Activated CD4-positive, alpha-beta T cell treated with anti-CD3 and anti-CD28 coated beads, Interleukin-2, amount 10 ng/mL, durations not matched to agents 24 days and 14 days (primary cell): ENCODE measurements at regions not wholly inside any gene's neighbourhood (a gene's known extent, or its start where the extent isn't known, plus 50 kb on each side); places are given as distances from the start of the nearest gene placed in this dataset.

Experiments used
- DNase-seq: peaks from one replicate; pipeline ENCODE4 v3.0.0; 2022
- H3K27ac Mint-ChIP-seq: one replicate; pipeline ENCODE4 v1.8.0; 2022; ENCODE audit warnings: mild to moderate bottlenecking, mixed read lengths
- H3K27me3 Mint-ChIP-seq: one replicate; pipeline ENCODE4 v1.8.0; 2022; ENCODE audit warnings: mixed read lengths
- H3K36me3 Mint-ChIP-seq: one replicate; pipeline ENCODE4 v1.8.0; 2022; ENCODE audit warnings: low read depth, mild to moderate bottlenecking, mixed read lengths
- H3K4me1 Mint-ChIP-seq: one replicate; pipeline ENCODE4 v1.8.0; 2021; ENCODE audit warnings: mixed read lengths
- H3K4me3 Mint-ChIP-seq: one replicate; pipeline ENCODE4 v1.8.0; 2022; ENCODE audit warnings: mild to moderate bottlenecking, moderate library complexity, mixed read lengths
- H3K9me3 Mint-ChIP-seq: one replicate; pipeline ENCODE4 v1.8.0; 2021; ENCODE audit warnings: mixed read lengths
- intact Hi-C: fragments of 100-400 bp; cut with micrococcal nuclease; formaldehyde crosslinking; loops from one replicate; pipeline ENCODE4 v1.15.1; 2023

DNA sequence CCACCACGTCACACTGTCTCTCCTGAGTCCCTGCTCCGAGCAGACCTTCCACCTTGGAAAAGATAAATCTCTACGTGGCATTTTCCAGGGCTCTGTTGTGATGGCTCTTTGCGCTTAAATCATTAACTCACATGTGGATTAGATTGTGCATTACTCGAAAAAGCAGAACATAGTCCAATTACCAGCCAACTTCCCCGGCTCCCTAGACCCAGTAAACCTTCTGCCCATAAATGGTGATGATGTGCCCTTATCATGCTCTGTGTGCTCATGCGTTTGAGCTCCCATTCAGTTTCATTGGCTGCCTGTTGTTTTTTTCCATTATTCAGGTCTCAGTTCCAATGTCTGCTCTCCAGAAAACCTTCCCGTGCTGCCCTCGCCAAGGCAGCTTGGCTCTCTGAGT, 471.2 kb downstream of the GLRX3 start:
- intact Hi-C loops = no loop called here
- Mint-ChIP-seq H3K4me1 (no peaks in the 10 kb centered on the region), H3K27me3 (no peaks in the 10 kb centered on the region), H3K9me3 (no peaks in the 10 kb centered on the region), H3K36me3 (no peaks in the 10 kb centered on the region), H3K27ac (no peak overlapping the region), H3K4me3 (no peak overlapping the region)
- no peak for DNase-seq

DNA sequence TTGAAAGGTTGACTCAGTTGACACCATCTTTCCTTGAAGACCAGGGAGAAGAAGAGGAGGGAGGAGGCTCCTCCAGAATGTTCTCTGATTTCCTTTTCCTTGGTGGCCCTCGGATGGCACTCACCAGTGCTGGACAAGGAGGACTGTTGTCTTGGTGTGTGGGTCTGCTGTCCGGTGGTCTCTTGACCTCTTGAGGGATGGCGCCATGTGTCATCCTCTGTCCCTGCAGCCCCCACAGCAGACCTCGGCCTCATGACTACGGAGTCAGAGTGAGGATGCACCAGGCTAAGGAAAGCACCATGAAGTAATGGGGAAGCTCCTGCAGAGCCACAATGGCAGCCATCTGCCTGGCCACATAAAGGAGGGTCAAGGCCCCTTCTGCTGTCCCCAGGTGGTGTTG, 475.0 kb downstream of the GLRX3 start:
- H3K27me3 Mint-ChIP-seq = no peaks in the 10 kb centered on the region
- intact Hi-C loops = no loop called here
- no peaks in the 10 kb centered on the region for H3K9me3 Mint-ChIP-seq
- no peaks in the 10 kb centered on the region for H3K4me1 Mint-ChIP-seq
- DNase-seq = no peak
- H3K36me3 Mint-ChIP-seq = no peaks in the 10 kb centered on the region
- H3K27ac Mint-ChIP-seq = no peak overlapping the region
- no peak overlapping the region for H3K4me3 Mint-ChIP-seq

DNA sequence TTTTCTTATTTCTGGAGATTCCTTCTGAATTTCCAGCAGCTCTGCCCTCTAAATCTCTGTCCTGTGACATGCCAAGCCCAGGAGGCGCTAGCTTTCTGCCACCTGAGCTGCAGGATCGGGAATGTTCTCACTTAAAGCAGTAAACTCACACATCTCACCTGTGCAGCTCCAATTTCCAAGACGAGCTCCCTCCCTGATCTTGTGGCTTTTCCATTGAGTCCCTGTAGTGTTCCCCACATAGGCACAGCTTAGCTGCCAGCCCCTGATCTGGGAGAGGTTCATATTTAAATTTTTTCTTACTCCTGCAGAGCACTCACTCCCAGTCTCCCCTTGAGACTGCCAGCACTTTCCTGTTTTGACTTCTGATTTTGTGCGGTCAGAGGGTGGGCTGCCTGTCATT, 479.3 kb downstream of the GLRX3 start:
- Mint-ChIP-seq H3K27ac (no peak overlapping the region), H3K36me3 (no peaks in the 10 kb centered on the region), H3K4me1 (no peaks in the 10 kb centered on the region), H3K4me3 (no peak overlapping the region), H3K9me3 (no peaks in the 10 kb centered on the region), H3K27me3 (peaks cover 2% of the 10 kb centered on the region)
- DNase-seq = no peak
- intact Hi-C loops = no loop called here

- H3K27ac Mint-ChIP-seq = no peak overlapping the region
- DNase-seq = no peak
- no peak overlapping the region for H3K4me3 Mint-ChIP-seq
- no peaks in the 10 kb centered on the region for H3K9me3 Mint-ChIP-seq
- peaks cover 2% of the 10 kb centered on the region for H3K27me3 Mint-ChIP-seq
- H3K36me3 Mint-ChIP-seq = no peaks in the 10 kb centered on the region
- no peaks in the 10 kb centered on the region for H3K4me1 Mint-ChIP-seq
- intact Hi-C loops = no loop called here
These were observed 481.8 kb downstream of the GLRX3 start for GRCh38 chr10:130617985-130618384.

- no peak for DNase-seq
- intact Hi-C loops = no loop called here
- H3K4me1 Mint-ChIP-seq = no peaks in the 10 kb centered on the region
- H3K4me3 Mint-ChIP-seq = no peak overlapping the region
- H3K9me3 Mint-ChIP-seq = no peaks in the 10 kb centered on the region
- no peaks in the 10 kb centered on the region for H3K36me3 Mint-ChIP-seq
- H3K27me3 Mint-ChIP-seq = peaks cover 2% of the 10 kb centered on the region
- H3K27ac Mint-ChIP-seq = no peak overlapping the region
These were observed 482.5 kb downstream of the GLRX3 start for GRCh38 chr10:130618647-130619046.

GRCh38 chr10:130621231-130621775, 485.1 kb downstream of the GLRX3 start:
- H3K27ac Mint-ChIP-seq = no peak overlapping the region
- H3K36me3 Mint-ChIP-seq = no peaks in the 10 kb centered on the region
- H3K27me3 Mint-ChIP-seq = peaks cover 2% of the 10 kb centered on the region
- DNase-seq = no peak
- intact Hi-C loops = no loop called here
- no peaks in the 10 kb centered on the region for H3K4me1 Mint-ChIP-seq
- H3K4me3 Mint-ChIP-seq = no peak overlapping the region
- no peaks in the 10 kb centered on the region for H3K9me3 Mint-ChIP-seq

DNA sequence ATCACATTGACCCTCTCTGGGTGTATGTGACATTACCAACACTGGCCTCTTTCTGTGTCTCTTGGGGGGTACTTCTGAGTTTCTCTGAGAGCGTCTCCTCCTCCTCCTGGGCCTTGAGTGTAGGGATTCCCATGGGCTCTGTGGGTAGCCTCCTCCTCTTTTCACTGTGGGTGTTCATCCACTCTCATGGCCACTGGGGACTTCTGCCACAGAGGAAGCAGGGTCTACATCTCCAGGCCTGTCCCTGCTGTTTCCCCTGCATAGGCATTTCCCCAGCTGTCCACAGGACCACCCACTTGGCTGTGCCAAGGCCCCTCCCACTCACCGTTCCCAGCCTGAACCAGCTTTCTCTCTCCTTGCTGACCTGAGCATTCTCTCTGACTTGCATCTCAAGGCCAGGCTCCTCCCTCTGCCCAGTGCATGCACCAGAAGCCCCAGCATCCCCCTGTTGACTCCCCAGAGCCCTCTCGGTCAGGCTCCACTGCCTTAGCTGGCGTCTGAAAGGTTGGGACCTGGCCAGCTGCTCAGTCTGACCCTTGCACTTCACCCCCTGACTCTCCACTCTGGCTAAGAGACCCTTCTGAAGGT, 487.6 kb downstream of the GLRX3 start:
- Mint-ChIP-seq H3K4me1 (no peaks in the 10 kb centered on the region), H3K27ac (no peak overlapping the region), H3K4me3 (no peak overlapping the region), H3K9me3 (no peaks in the 10 kb centered on the region), H3K27me3 (peaks cover 2% of the 10 kb centered on the region), H3K36me3 (no peaks in the 10 kb centered on the region)
- no peak for DNase-seq
- intact Hi-C loops = no loop called here

DNA sequence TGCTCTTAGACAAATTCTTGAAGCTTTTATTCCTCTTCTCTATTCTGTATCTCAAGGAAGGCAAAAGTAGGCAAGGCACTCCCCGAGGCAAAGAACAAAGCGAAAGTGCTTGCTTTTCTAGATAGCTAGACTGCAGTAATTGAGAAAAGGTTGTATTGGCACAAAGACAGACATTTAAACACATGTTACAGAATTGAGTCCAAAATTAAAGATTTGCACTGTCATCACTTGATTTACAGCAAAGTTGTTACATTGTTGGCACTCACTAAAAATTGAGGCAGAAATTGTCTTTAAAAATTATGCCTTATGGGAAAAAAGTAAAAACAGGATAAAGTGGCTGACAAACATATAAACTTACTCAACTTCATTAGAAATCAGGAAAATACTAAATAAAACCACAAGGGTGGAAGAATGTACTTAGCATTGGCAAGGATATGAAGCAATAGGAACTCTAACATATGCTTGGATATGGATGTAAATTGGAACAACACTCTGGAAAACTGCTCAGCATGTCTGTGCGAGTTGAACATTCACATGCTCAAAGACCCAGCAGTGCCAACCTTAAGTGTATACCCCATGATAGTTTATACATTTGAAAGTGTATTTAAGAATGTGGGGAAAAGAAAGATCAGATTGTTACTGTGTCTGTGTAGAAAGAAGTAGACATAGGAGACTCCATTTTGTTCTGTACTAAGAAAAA, 491.3 kb downstream of the GLRX3 start:
- intact Hi-C loops = no loop called here
- H3K4me1 Mint-ChIP-seq = peaks cover 5% of the 10 kb centered on the region
- H3K9me3 Mint-ChIP-seq = no peaks in the 10 kb centered on the region

GRCh38 chr10:130630135-130630534, 493.9 kb downstream of the GLRX3 start:
- DNase-seq = no peak
- Mint-ChIP-seq H3K9me3 (peaks cover 3% of the 10 kb centered on the region), H3K27me3 (peaks cover 2% of the 10 kb centered on the region), H3K4me3 (no peak overlapping the region), H3K27ac (no peak overlapping the region), H3K4me1 (peaks cover 6% of the 10 kb centered on the region), H3K36me3 (no peaks in the 10 kb centered on the region)
- intact Hi-C loops = no loop called here

More for the DNA sequence above, 491.3 kb downstream of the GLRX3 start:
- DNase-seq = no peak
- no peak overlapping the region for H3K27ac Mint-ChIP-seq
- H3K4me3 Mint-ChIP-seq = no peak overlapping the region
- H3K36me3 Mint-ChIP-seq = no peaks in the 10 kb centered on the region
- peaks cover 2% of the 10 kb centered on the region for H3K27me3 Mint-ChIP-seq

DNA sequence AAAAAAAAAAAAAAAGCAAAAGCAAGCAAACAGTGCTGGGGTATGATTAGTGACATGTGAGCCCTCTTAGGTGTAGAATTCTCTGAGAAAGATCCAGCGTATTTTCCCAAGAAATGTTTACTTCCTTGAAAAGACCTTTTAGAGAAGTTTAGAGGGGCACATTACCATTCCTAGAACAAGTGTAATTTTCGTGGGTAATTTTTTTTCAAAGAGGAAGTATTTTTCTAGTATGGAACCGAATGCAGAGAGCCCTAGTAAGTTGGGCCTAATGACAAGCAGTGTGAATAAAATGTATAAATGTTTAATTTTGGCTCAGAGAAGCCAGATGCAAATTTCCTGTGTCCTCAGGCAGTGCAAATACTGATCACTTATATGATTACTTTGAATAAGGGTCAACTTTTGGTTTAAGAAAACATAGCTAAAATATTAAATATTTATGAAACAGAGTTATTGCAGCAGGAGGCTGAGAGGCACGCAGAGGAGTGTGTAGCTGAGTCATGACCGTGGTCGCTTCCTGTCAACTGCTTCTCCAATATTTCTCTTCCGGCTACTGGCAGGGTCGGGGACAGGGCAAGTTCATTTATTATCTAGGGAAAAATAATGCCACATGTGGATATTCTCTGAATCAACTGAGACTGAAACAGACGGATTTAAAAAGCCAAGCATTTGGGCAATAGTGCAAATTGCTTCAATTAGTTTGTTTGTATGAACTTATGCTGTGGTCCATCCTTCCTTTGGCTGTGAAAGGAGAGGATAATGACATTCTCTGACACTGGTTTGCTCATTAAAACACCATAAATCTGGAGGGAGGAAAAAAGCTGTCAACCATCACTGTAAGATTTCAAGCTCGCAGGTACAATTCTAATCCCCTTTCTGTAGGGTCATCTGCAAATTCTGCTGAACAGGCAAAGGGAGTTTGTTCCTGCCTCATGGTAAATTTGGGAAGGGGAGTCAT, 495.2 kb downstream of the GLRX3 start:
- Mint-ChIP-seq H3K4me1 (peaks cover 10% of the 10 kb centered on the region), H3K4me3 (no peak overlapping the region), H3K27ac (no peak overlapping the region), H3K9me3 (peaks cover 3% of the 10 kb centered on the region), H3K36me3 (no peaks in the 10 kb centered on the region), H3K27me3 (peaks cover 9% of the 10 kb centered on the region)
- intact Hi-C loops = no loop called here
- peak; percentile 43 for DNase-seq

- Mint-ChIP-seq H3K4me3 (no peak overlapping the region), H3K36me3 (no peaks in the 10 kb centered on the region), H3K27me3 (peaks cover 18% of the 10 kb centered on the region), H3K27ac (no peak overlapping the region), H3K4me1 (peaks cover 10% of the 10 kb centered on the region), H3K9me3 (peaks cover 3% of the 10 kb centered on the region)
- intact Hi-C loops = no loop called here
- peak; percentile 51 for DNase-seq
These were observed 498.6 kb downstream of the GLRX3 start for GRCh38 chr10:130634816-130635215.

DNA sequence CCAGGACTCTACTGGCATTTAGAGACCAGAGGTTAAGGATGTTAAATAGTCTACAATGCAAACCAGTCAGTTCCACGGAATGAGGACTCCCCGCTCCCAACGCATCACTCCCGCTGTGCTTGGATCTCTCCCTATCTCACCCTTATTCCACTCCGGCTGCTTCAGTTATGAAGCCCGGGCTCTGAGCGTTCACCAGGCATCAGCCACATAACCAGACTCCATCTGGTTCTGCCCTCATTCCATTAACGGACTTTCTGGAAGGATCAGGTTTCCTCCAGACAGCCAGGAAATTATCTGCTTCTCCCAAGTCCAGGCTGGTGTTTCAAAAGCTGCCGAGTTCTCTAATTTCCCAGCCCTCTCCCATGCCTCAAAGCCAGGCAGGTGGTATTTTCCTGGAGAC, 499.3 kb downstream of the GLRX3 start:
- Mint-ChIP-seq H3K36me3 (no peaks in the 10 kb centered on the region), H3K4me1 (peaks cover 10% of the 10 kb centered on the region), H3K4me3 (no peak overlapping the region), H3K27me3 (peaks cover 18% of the 10 kb centered on the region), H3K9me3 (peaks cover 3% of the 10 kb centered on the region), H3K27ac (no peak overlapping the region)
- peak; percentile 32 for DNase-seq
- intact Hi-C loops = no loop called here

- Mint-ChIP-seq H3K4me3 (no peak overlapping the region), H3K4me1 (peaks cover 8% of the 10 kb centered on the region), H3K9me3 (peaks cover 3% of the 10 kb centered on the region), H3K27ac (no peak overlapping the region), H3K36me3 (no peaks in the 10 kb centered on the region), H3K27me3 (peaks cover 18% of the 10 kb centered on the region)
- intact Hi-C loops = no loop called here
- peak; percentile 52 for DNase-seq
These were observed 500.2 kb downstream of the GLRX3 start for GRCh38 chr10:130636313-130636930.
